A673 (cell line): ENCODE measurements at regions not wholly inside any gene's neighbourhood (a gene's known extent, or its start where the extent isn't known, plus 50 kb on each side); places are given as distances from the start of the nearest gene placed in this dataset.

Source experiments
- BruUV-seq: library from RNA; stranded (reverse); fragments of 400-500 nt; replicated peaks from 2 replicates; lab custom pipeline; 2021; lab: Mats Ljungman, UMichigan
- CTCF ChIA-PET: fragments of 300-600 bp; sonication (Branson Sonifier 250); formaldehyde crosslinking; loops from one replicate; lab custom pipeline; 2022; ENCODE audit warnings: antibody characterized with exemption; lab: Charles Lee
- POLR2A ChIA-PET: fragments of 300-600 bp; sonication (Branson Sonifier 250); formaldehyde crosslinking; loops from one replicate; lab custom pipeline; 2022; ENCODE audit warnings: antibody characterized with exemption; ENCODE audit not compliant: low non-redundant PET; lab: Charles Lee
- DNase-seq: peaks from one replicate; pipeline ENCODE4 v3.0.0-alpha.2; 2015; ENCODE audit warnings: low spot score
- H3K27ac ChIP-seq: fragments of 200-600 bp; sonication (generic); 2 replicates; pipeline ENCODE4 v1.5.1; 2016; ENCODE audit warnings: mixed run types, low read depth, mild to moderate bottlenecking, mixed read lengths, antibody characterized with exemption, low read length; ENCODE audit not compliant: poor library complexity, severe bottlenecking
- H3K27me3 ChIP-seq: fragments of 200-600 bp; sonication (generic); replicated peaks from 2 replicates; pipeline ENCODE4 v1.6.1; 2017; ENCODE audit warnings: mixed run types, low read depth, mild to moderate bottlenecking, mixed read lengths, antibody characterized with exemption, low read length; ENCODE audit not compliant: insufficient read depth, poor library complexity
- H3K36me3 ChIP-seq: fragments of 200-600 bp; sonication (generic); 2 replicates; pipeline ENCODE4 v1.6.1; 2016; ENCODE audit warnings: mixed run types, mild to moderate bottlenecking, mixed read lengths, antibody characterized with exemption, low read length; ENCODE audit not compliant: insufficient read depth, poor library complexity, severe bottlenecking
- H3K4me1 ChIP-seq: fragments of 200-600 bp; sonication (generic); 2 replicates; pipeline ENCODE4 v1.6.1; 2017; ENCODE audit warnings: mixed run types, mild to moderate bottlenecking, mixed read lengths, antibody characterized with exemption, low read length; ENCODE audit not compliant: insufficient read depth, poor library complexity, severe bottlenecking
- H3K4me3 ChIP-seq: fragments of 200-600 bp; sonication (generic); 2 replicates; pipeline ENCODE4 v1.5.1; 2016; ENCODE audit warnings: low read depth, mixed run types, mild to moderate bottlenecking, mixed read lengths, low read length; ENCODE audit not compliant: poor library complexity, severe bottlenecking
- H3K9me3 ChIP-seq: fragments of 200-600 bp; sonication (generic); 2 replicates; pipeline ENCODE4 v1.6.1; 2016; ENCODE audit warnings: mixed run types, low read depth, mild to moderate bottlenecking, mixed read lengths, antibody characterized with exemption, low read length; ENCODE audit not compliant: poor library complexity, severe bottlenecking
- EZH2 ChIP-seq: fragments of 200-600 bp; sonication (generic); IDR thresholded peaks from 2 replicates; pipeline ENCODE4 v1.6.1; 2017; ENCODE audit warnings: borderline replicate concordance, low read depth, mild to moderate bottlenecking, mixed read lengths, antibody characterized with exemption, low read length; ENCODE audit not compliant: poor library complexity, severe bottlenecking
- intact Hi-C: fragments of 100-400 bp; cut with micrococcal nuclease; formaldehyde crosslinking; loops from one replicate; pipeline ENCODE4 v1.10.0; 2022; ENCODE audit not compliant: unreplicated experiment
- TF ChIP-seq, protein P1 (sequence below): fragments of 300-800, 200-600 bp; sonication (generic); conservative IDR thresholded peaks from 2 replicates; pipeline ENCODE4 v1.5.1; 2017; ENCODE audit warnings: low read depth, mild to moderate bottlenecking, antibody characterized with exemption, low read length, moderate library complexity, mixed read lengths

DNA sequence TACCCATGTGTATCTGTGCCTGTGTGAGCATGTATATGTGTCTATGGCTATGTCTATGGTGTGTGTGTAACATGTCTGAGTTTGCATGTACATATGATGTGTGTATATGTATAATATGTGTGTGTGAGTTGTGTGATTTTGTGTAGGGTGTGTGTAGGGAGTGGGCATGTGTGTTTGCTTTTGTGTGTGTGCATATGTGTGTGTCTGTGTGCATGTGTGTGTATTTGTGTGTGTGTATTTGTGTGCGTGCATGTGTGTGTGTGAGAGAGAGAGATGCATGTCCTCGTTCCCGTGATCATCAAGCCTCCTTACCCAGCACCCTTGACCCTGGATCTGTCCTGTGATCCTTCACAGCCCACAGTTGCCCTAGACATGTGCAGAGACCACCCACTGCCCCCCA, 79.5 kb downstream of the LINGO1 start:
- peaks cover 7% of the 10 kb centered on the region for H3K4me1 ChIP-seq
- no peak for TF ChIP-seq EZH2
- TF ChIP-seq, protein P1, sequence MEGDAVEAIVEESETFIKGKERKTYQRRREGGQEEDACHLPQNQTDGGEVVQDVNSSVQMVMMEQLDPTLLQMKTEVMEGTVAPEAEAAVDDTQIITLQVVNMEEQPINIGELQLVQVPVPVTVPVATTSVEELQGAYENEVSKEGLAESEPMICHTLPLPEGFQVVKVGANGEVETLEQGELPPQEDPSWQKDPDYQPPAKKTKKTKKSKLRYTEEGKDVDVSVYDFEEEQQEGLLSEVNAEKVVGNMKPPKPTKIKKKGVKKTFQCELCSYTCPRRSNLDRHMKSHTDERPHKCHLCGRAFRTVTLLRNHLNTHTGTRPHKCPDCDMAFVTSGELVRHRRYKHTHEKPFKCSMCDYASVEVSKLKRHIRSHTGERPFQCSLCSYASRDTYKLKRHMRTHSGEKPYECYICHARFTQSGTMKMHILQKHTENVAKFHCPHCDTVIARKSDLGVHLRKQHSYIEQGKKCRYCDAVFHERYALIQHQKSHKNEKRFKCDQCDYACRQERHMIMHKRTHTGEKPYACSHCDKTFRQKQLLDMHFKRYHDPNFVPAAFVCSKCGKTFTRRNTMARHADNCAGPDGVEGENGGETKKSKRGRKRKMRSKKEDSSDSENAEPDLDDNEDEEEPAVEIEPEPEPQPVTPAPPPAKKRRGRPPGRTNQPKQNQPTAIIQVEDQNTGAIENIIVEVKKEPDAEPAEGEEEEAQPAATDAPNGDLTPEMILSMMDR: no peak
- no TSS peak for BruUV-seq
- no peaks in the 10 kb centered on the region for H3K27me3 ChIP-seq
- no peaks in the 10 kb centered on the region for H3K36me3 ChIP-seq
- intact Hi-C loops: no loop called here
- no peaks in the 10 kb centered on the region for H3K9me3 ChIP-seq
- no peak for DNase-seq
- ChIA-PET POLR2A (no interaction called here), CTCF (interaction anchor here (1.2 kb wide), 1 partner anchor 10 kb away, joined by 4 read pairs; no protein-coding TSS in a partner anchor)
- no peak overlapping the region for H3K4me3 ChIP-seq
- H3K27ac ChIP-seq: no peak overlapping the region

DNA sequence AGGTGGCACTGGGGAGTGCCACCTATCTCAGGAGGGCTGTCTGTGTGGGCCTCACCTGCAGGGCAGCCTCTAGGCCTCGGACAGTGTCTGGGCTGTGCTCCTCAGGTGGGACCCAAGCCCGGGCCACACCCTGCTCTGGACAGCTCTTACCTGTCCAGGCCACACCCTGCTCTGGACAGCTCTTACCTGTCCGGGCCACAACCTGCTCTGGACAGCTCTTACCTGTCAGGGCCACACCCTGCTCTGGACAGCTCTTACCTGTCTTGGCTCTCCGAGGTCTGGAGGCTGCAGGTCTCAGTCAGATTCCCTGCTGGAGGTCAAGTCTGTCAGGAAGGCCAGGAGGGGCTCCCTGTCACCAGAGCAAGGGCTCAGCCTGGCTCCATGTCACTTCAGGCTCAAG, 80.6 kb downstream of the LINGO1 start:
- H3K4me3 ChIP-seq: no peak overlapping the region
- no peaks in the 10 kb centered on the region for H3K9me3 ChIP-seq
- DNase-seq: no peak
- H3K4me1 ChIP-seq: peaks cover 8% of the 10 kb centered on the region
- intact Hi-C loops: no loop called here
- no peaks in the 10 kb centered on the region for H3K27me3 ChIP-seq
- no TSS peak for BruUV-seq
- H3K36me3 ChIP-seq: no peaks in the 10 kb centered on the region
- ChIA-PET CTCF (interaction anchor here (1.0 kb wide), 1 partner anchor 9 kb away, joined by 3 read pairs; no protein-coding TSS in a partner anchor), POLR2A (no interaction called here)
- no peak overlapping the region for H3K27ac ChIP-seq
- TF ChIP-seq EZH2: no peak
- TF ChIP-seq, protein P1: no peak

DNA sequence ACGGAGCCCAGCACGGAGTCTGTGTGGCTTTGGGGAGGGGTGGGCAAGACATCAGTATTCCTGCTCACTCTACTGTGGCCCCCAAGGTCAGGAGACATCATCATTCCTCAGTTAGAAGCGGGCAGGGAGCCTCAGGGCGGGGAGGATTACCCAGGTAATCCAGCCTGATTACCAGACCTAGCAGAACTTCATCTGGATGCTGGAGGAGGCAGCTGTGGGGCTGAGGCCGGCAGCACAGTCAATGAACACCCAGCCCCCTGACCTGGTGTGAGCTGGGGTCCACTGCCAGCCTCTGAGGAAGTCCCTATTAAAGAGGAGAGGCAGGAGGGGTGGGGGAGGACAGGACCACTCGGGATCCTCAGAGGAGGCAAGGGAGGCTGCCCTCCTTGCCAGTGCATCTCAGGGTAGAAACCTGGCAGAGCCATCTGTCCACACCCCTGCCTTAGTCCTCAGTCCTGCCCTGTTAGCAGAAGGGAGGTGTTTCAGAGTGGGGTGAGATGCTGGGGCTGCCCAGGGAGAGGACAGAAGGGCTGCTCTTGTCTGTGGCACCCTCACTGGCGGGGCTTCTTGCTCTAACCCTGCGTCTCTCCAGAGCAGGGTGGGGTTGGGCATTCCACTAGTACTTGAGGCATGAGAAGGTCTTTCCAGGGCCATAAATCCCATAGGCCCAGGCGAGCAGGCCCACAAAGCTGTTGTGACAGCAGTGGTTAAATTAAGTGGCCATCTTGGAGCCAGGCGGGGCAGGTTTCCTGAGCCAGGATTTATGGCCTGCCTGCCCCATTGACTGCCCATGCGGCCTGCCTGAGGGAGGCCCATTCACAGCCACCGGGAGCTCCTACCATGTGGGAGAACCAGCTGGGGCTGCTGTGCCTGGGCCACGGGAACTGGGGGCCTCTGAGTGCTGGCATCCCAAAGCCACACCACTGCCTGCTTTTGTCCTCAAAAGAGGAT, 82.1 kb downstream of the LINGO1 start:
- no peak for TF ChIP-seq EZH2
- TF ChIP-seq, protein P1: no peak
- no TSS peak for BruUV-seq
- Histone ChIP-seq H3K36me3 (no peaks in the 10 kb centered on the region), H3K27ac (no peak overlapping the region), H3K27me3 (no peaks in the 10 kb centered on the region), H3K9me3 (no peaks in the 10 kb centered on the region), H3K4me1 (peaks cover 8% of the 10 kb centered on the region), H3K4me3 (no peak overlapping the region)
- intact Hi-C loops: no loop called here
- ChIA-PET CTCF (no interaction called here), POLR2A (no interaction called here)
- DNase-seq: no peak
